ENCODE measurements at regions not wholly inside any gene's neighbourhood (a gene's known extent, or its start where the extent isn't known, plus 50 kb on each side); places are given as distances from the start of the nearest gene placed in this dataset.
"Not testable (repeated sequence)": the region's sequence is repeated elsewhere in the genome, so short reads cannot be mapped to it uniquely, and the experiment has no call there.

DNA sequence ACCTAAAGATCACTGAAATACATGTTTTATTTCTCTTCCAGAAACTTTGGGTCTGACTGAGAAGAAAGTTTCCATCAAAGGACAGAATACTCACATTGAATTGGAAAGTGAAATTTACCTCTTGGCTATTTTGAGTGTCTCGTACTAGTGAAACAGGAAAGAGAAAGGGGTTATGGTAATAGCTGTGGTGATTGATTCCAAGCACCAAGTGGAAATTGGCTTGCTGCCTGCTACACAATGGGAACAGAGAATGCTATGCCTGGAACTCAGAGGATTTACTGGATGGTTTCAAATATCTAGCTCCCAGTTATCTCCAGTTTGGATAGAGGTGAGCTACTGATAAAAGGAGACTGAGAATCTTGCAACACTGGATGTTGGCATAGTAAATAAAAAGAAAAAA, 492.8 kb upstream of the FSIP2 start:
- ATAC-seq: no peak
- no peak for DNase-seq (ENCODE audit: low spot score)

GRCh38 chr2:185246717-185247116, 491.9 kb upstream of the FSIP2 start:
- DNase-seq (ENCODE audit: low spot score) (no peak), ATAC-seq (no peak)

GRCh38 chr2:185255566-185255965, 483.0 kb upstream of the FSIP2 start:
- DNase-seq (ENCODE audit: low spot score) (no peak), ATAC-seq (no peak)

- DNase-seq (ENCODE audit: low spot score) (no peak), ATAC-seq (no peak)
Observed at GRCh38 chr2:185265747-185266146, 472.9 kb upstream of the FSIP2 start.

GRCh38 chr2:185268651-185269050, 470.0 kb upstream of the FSIP2 start:
- DNase-seq (ENCODE audit: low spot score): no peak

GRCh38 chr2:185274718-185275484, 463.7 kb upstream of the FSIP2 start:
- ATAC-seq (no peak), DNase-seq (ENCODE audit: low spot score) (no peak)

More at GRCh38 chr2:185268651-185269050, 470.0 kb upstream of the FSIP2 start:
- ATAC-seq: no peak

GRCh38 chr2:185275979-185276378, 462.6 kb upstream of the FSIP2 start:
- not testable (repeated sequence) for ATAC-seq; DNase-seq (ENCODE audit: low spot score)

GRCh38 chr2:185278761-185279160, 459.8 kb upstream of the FSIP2 start:
- no peak for ATAC-seq
- DNase-seq (ENCODE audit: low spot score): no peak

GRCh38 chr2:185279999-185280398, 458.6 kb upstream of the FSIP2 start:
- ATAC-seq: peak; percentile 44

GRCh38 chr2:185284696-185285095, 453.9 kb upstream of the FSIP2 start:
- no peak for ATAC-seq
- no peak for DNase-seq (ENCODE audit: low spot score)

More at GRCh38 chr2:185279999-185280398, 458.6 kb upstream of the FSIP2 start:
- no peak for DNase-seq (ENCODE audit: low spot score)

DNA sequence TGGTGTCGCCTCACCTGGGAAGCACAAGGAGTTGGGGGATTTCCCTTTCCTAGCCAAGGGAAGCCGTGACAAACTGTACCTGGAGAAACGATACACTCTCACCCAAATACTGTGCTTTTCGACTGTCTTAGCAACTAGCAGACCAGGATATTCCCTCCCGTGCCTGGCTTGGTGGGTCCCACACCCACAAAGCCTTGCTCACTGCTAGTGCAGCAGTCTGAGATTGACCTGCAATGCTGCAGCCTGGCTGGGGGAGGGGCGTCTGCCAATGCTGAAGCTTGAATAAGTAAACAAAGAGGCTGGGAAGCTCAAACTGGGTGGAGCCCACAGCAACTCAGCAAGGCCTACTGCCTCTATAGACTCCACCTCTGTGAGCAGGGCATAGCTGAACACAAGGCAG, 448.6 kb upstream of the FSIP2 start:
- DNase-seq (ENCODE audit: low spot score); ATAC-seq: not testable (repeated sequence)

- DNase-seq (ENCODE audit: low spot score) (peak; percentile 50), ATAC-seq (peak; percentile 87)
Observed at GRCh38 chr2:185291035-185291647, 447.5 kb upstream of the FSIP2 start.

DNA sequence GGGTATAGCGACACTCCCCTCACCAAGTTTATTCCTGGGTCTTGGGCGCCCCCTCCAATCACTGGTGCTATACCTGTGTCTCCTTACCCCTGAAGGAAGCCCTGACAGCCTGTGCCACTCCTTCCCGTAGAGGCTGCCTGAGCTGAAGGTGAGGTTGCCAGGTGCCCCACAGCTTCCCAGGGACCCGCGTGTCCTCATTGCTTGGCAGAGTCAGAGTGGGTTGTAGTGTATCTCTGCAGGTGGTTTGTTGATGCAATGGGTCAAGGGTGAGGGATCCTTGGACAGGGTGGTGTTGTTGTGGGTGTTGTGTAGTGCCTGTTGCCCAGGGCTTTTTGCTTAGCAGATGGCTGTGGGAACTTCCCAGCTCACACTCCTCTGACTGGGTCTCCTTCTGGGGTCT, 438.7 kb upstream of the FSIP2 start:
- DNase-seq (ENCODE audit: low spot score): no peak

DNA sequence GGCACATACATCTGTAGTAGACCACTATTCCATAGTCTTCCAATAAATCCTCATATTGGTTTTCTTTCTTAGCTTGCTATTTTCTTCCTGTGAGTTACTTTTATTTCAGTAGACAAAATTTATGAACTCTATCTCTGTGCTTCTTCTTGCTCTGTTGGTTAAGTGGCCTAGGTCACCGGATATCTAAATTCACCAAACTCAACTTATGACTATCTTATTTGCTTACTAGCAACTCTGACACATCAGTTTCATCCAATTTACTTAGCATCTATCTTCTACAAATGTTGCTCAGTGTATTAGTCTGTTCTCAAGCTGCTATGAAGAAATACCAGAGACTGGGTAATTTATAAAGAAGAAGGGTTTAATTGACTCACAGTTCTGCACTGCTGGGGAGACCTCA, 432.5 kb upstream of the FSIP2 start:
- DNase-seq (ENCODE audit: low spot score) (no peak), ATAC-seq (no peak)

More for the DNA sequence above, 438.7 kb upstream of the FSIP2 start:
- ATAC-seq: no peak

- ATAC-seq (no peak), DNase-seq (ENCODE audit: low spot score) (no peak)
Observed at GRCh38 chr2:185316383-185316782, 422.2 kb upstream of the FSIP2 start.

GRCh38 chr2:185318271-185318724, 420.3 kb upstream of the FSIP2 start:
- DNase-seq (ENCODE audit: low spot score) (no peak), ATAC-seq (no peak)

DNA sequence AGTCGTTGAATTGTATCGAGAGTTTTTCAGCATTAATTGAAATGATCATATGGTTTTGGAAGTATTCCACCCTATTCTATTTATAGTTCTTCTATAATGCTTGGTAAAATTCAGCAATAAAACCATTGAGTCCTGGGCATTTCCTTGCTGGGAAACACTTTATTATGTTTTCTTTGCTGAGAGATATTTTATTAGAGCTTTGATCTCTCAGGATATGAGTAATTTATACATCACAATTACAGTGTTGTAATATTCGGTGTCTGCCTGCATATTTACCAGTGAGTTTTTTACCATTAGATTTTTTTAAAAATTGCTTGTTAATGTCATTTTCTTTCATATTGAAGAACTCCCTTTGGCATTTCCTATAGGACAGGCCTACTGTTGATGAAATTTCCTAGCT, 402.7 kb upstream of the FSIP2 start:
- no peak for DNase-seq (ENCODE audit: low spot score)
- ATAC-seq: no peak

DNA sequence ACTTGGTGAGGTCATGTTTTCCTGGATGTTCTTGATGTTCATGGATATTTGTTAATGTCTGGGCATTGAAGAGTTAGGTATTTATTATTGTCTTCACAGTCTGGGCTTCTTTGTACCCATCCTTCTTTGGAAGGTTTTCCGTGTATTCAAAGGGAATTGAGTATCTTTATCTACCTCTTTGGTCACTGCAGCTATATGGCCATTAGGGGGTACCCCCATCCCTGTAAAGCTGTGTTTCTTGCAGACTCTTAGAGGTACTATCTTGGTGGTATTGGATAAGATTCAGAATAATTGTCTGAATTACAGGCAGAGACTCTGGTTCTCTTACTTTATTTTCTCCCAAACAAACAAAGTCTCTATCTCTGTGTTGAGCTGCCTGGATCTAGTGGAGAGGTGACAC, 401.6 kb upstream of the FSIP2 start:
- ATAC-seq (no peak), DNase-seq (ENCODE audit: low spot score) (no peak)

DNA sequence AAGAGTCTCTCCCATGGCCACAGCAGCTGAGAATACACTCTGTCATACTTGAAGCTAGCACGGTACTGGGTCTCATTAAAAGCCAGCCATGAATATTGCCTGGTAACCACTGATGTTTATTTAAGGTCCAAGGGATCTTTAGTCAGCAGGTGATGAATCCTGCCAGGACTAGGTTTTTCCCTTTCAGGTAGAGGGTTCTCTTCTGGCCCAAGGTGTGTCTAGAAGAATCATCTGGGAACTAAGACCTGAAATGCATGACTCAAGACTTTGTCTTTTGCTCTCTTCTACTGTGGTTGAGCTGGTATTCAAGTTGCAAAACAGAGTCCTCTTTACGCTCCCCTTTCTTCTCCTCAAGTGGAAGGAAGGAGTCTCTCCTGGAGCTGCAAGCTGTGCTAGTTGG, 400.5 kb upstream of the FSIP2 start:
- DNase-seq (ENCODE audit: low spot score) (no peak), ATAC-seq (no peak)

DNA sequence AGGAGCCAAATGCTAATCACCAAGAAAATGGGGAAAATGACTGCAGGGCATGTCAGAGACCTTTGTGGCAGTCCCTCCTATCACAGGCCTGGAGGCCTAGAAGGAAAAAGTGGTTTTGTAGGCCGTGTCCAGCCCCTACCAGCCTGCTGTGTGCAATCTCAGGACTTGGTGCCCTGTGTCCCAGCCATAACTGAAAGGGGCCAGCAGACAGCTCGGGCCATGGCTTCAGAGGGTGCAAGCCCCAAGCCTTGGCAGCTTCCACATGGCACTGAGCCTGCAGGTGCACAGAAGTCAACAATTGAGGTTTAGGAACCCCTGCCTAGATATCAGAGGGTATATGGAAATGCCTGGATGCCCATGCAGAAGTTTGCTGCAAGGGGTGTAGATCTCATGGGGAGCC, 391.2 kb upstream of the FSIP2 start:
- ATAC-seq: no peak
- DNase-seq (ENCODE audit: low spot score): no peak

DNA sequence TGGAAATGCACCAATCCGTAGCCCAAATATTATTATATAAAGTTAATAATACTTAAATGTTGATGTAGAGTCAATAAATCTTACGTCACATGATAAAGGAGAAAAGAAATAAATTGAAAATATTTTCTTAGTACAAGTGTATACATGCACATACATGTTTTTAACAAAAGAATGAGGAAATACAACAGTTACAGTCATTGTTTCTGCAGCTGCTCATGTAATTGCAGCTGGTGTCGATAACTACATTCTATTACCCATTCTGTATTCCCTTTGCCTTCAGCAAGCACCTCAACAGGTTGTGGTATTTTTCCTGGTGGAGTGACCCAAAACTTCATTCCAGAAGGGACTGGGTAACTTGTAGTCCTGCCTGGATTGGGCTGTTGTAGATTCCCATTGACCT, 377.8 kb upstream of the FSIP2 start:
- no peak for DNase-seq (ENCODE audit: low spot score)
- ATAC-seq: no peak

GRCh38 chr2:185372188-185372587, 366.4 kb upstream of the FSIP2 start:
- no peak for ATAC-seq
- DNase-seq (ENCODE audit: low spot score): no peak
